ENCODE measurements at regions not wholly inside any gene's neighbourhood (a gene's known extent, or its start where the extent isn't known, plus 50 kb on each side); places are given as distances from the start of the nearest gene placed in this dataset.

GRCh38 chr4:160611181-160611580 is 1508.3 kb downstream of the RAPGEF2 start:
- Histone ChIP-seq H3K36me3 (ENCODE audit: control insufficient read depth, insufficient read depth, low read length) (no peaks in the 10 kb centered on the region), H3K4me1 (ENCODE audit: control insufficient read depth, insufficient read depth, low read length) (no peaks in the 10 kb centered on the region), H3K27me3 (ENCODE audit: control insufficient read depth, insufficient read depth, low read length) (no peaks in the 10 kb centered on the region), H3K27ac (ENCODE audit: low read length) (no peak overlapping the region), H3K9me3 (ENCODE audit: control insufficient read depth, insufficient read depth, low read length) (no peaks in the 10 kb centered on the region), H3K4me3 (ENCODE audit: low read length) (no peak overlapping the region)
- no peak for DNase-seq (ENCODE audit: low read depth, low spot score)
- no CpG with 5 or more reads among the region's 3 CpGs for WGBS (ENCODE audit: insufficient coverage, insufficient read length)

GRCh38 chr4:160631044-160631443 is 1528.2 kb downstream of the RAPGEF2 start:
- Histone ChIP-seq H3K27ac (ENCODE audit: low read length) (no peak overlapping the region), H3K4me3 (ENCODE audit: low read length) (no peak overlapping the region), H3K9me3 (ENCODE audit: control insufficient read depth, insufficient read depth, low read length) (no peaks in the 10 kb centered on the region), H3K27me3 (ENCODE audit: control insufficient read depth, insufficient read depth, low read length) (no peaks in the 10 kb centered on the region), H3K4me1 (ENCODE audit: control insufficient read depth, insufficient read depth, low read length) (no peaks in the 10 kb centered on the region), H3K36me3 (ENCODE audit: control insufficient read depth, insufficient read depth, low read length) (no peaks in the 10 kb centered on the region)
- no peak for DNase-seq (ENCODE audit: low read depth, low spot score)
- WGBS (ENCODE audit: insufficient coverage, insufficient read length) = no CpG with 5 or more reads among the region's 1 CpG

GRCh38 chr4:160652790-160653189 is 1511.0 kb downstream of the FSTL5 start:
- H3K36me3 ChIP-seq (ENCODE audit: control insufficient read depth, insufficient read depth, low read length) = no peaks in the 10 kb centered on the region
- DNase-seq (ENCODE audit: low read depth, low spot score) = no peak
- H3K4me1 ChIP-seq (ENCODE audit: control insufficient read depth, insufficient read depth, low read length) = no peaks in the 10 kb centered on the region
- no peaks in the 10 kb centered on the region for H3K27me3 ChIP-seq (ENCODE audit: control insufficient read depth, insufficient read depth, low read length)
- no peak overlapping the region for H3K4me3 ChIP-seq (ENCODE audit: low read length)
- no CpG with 5 or more reads among the region's 3 CpGs for WGBS (ENCODE audit: insufficient coverage, insufficient read length)
- no peak overlapping the region for H3K27ac ChIP-seq (ENCODE audit: low read length)
- no peaks in the 10 kb centered on the region for H3K9me3 ChIP-seq (ENCODE audit: control insufficient read depth, insufficient read depth, low read length)

GRCh38 chr4:160675550-160675949 is 1488.2 kb downstream of the FSTL5 start:
- no CpG with 5 or more reads among the region's 2 CpGs for WGBS (ENCODE audit: insufficient coverage, insufficient read length)
- Histone ChIP-seq H3K36me3 (ENCODE audit: control insufficient read depth, insufficient read depth, low read length) (no peaks in the 10 kb centered on the region), H3K27ac (ENCODE audit: low read length) (no peak overlapping the region), H3K9me3 (ENCODE audit: control insufficient read depth, insufficient read depth, low read length) (no peaks in the 10 kb centered on the region), H3K4me1 (ENCODE audit: control insufficient read depth, insufficient read depth, low read length) (no peaks in the 10 kb centered on the region), H3K27me3 (ENCODE audit: control insufficient read depth, insufficient read depth, low read length) (no peaks in the 10 kb centered on the region), H3K4me3 (ENCODE audit: low read length) (no peak overlapping the region)
- no peak for DNase-seq (ENCODE audit: low read depth, low spot score)

- Histone ChIP-seq H3K27me3 (ENCODE audit: control insufficient read depth, insufficient read depth, low read length) (no peaks in the 10 kb centered on the region), H3K4me1 (ENCODE audit: control insufficient read depth, insufficient read depth, low read length) (no peaks in the 10 kb centered on the region), H3K4me3 (ENCODE audit: low read length) (no peak overlapping the region), H3K36me3 (ENCODE audit: control insufficient read depth, insufficient read depth, low read length) (no peaks in the 10 kb centered on the region), H3K9me3 (ENCODE audit: control insufficient read depth, insufficient read depth, low read length) (no peaks in the 10 kb centered on the region), H3K27ac (ENCODE audit: low read length) (no peak overlapping the region)
- no peak for DNase-seq (ENCODE audit: low read depth, low spot score)
Measured at GRCh38 chr4:160685729-160686128, 1478.1 kb downstream of the FSTL5 start.

- no peaks in the 10 kb centered on the region for H3K4me1 ChIP-seq (ENCODE audit: control insufficient read depth, insufficient read depth, low read length)
- no peaks in the 10 kb centered on the region for H3K36me3 ChIP-seq (ENCODE audit: control insufficient read depth, insufficient read depth, low read length)
- H3K27me3 ChIP-seq (ENCODE audit: control insufficient read depth, insufficient read depth, low read length) = no peaks in the 10 kb centered on the region
- no CpG with 5 or more reads among the region's 4 CpGs for WGBS (ENCODE audit: insufficient coverage, insufficient read length)
- H3K27ac ChIP-seq (ENCODE audit: low read length) = no peak overlapping the region
- no peaks in the 10 kb centered on the region for H3K9me3 ChIP-seq (ENCODE audit: control insufficient read depth, insufficient read depth, low read length)
- DNase-seq (ENCODE audit: low read depth, low spot score) = no peak
- no peak overlapping the region for H3K4me3 ChIP-seq (ENCODE audit: low read length)
Measured at GRCh38 chr4:160701671-160702070, 1462.1 kb downstream of the FSTL5 start.

- no peaks in the 10 kb centered on the region for H3K4me1 ChIP-seq (ENCODE audit: control insufficient read depth, insufficient read depth, low read length)
- H3K36me3 ChIP-seq (ENCODE audit: control insufficient read depth, insufficient read depth, low read length) = no peaks in the 10 kb centered on the region
- H3K9me3 ChIP-seq (ENCODE audit: control insufficient read depth, insufficient read depth, low read length) = no peaks in the 10 kb centered on the region
- no peaks in the 10 kb centered on the region for H3K27me3 ChIP-seq (ENCODE audit: control insufficient read depth, insufficient read depth, low read length)
- H3K4me3 ChIP-seq (ENCODE audit: low read length) = no peak overlapping the region
- no peak for DNase-seq (ENCODE audit: low read depth, low spot score)
- no peak overlapping the region for H3K27ac ChIP-seq (ENCODE audit: low read length)
- WGBS (ENCODE audit: insufficient coverage, insufficient read length) = no CpG with 5 or more reads among the region's 2 CpGs
Measured at GRCh38 chr4:160709026-160709425, 1454.8 kb downstream of the FSTL5 start.

- WGBS (ENCODE audit: insufficient coverage, insufficient read length) = no CpG with 5 or more reads among the region's 1 CpG
Measured at GRCh38 chr4:160709546-160709945, 1454.3 kb downstream of the FSTL5 start.

GRCh38 chr4:160716551-160716950 is 1447.2 kb downstream of the FSTL5 start:
- Histone ChIP-seq H3K4me3 (ENCODE audit: low read length) (no peak overlapping the region), H3K27ac (ENCODE audit: low read length) (no peak overlapping the region), H3K9me3 (ENCODE audit: control insufficient read depth, insufficient read depth, low read length) (no peaks in the 10 kb centered on the region), H3K36me3 (ENCODE audit: control insufficient read depth, insufficient read depth, low read length) (no peaks in the 10 kb centered on the region), H3K27me3 (ENCODE audit: control insufficient read depth, insufficient read depth, low read length) (no peaks in the 10 kb centered on the region), H3K4me1 (ENCODE audit: control insufficient read depth, insufficient read depth, low read length) (no peaks in the 10 kb centered on the region)
- WGBS (ENCODE audit: insufficient coverage, insufficient read length) = no CpG with 5 or more reads among the region's 2 CpGs
- DNase-seq (ENCODE audit: low read depth, low spot score) = no peak

More at GRCh38 chr4:160709546-160709945, 1454.3 kb downstream of the FSTL5 start:
- no peak for DNase-seq (ENCODE audit: low read depth, low spot score)
- no peaks in the 10 kb centered on the region for H3K9me3 ChIP-seq (ENCODE audit: control insufficient read depth, insufficient read depth, low read length)
- H3K27me3 ChIP-seq (ENCODE audit: control insufficient read depth, insufficient read depth, low read length) = no peaks in the 10 kb centered on the region
- no peak overlapping the region for H3K4me3 ChIP-seq (ENCODE audit: low read length)
- no peaks in the 10 kb centered on the region for H3K4me1 ChIP-seq (ENCODE audit: control insufficient read depth, insufficient read depth, low read length)
- H3K27ac ChIP-seq (ENCODE audit: low read length) = no peak overlapping the region
- no peaks in the 10 kb centered on the region for H3K36me3 ChIP-seq (ENCODE audit: control insufficient read depth, insufficient read depth, low read length)

- H3K27ac ChIP-seq (ENCODE audit: low read length) = no peak overlapping the region
- no peak overlapping the region for H3K4me3 ChIP-seq (ENCODE audit: low read length)
- H3K27me3 ChIP-seq (ENCODE audit: control insufficient read depth, insufficient read depth, low read length) = no peaks in the 10 kb centered on the region
- no peaks in the 10 kb centered on the region for H3K9me3 ChIP-seq (ENCODE audit: control insufficient read depth, insufficient read depth, low read length)
- H3K4me1 ChIP-seq (ENCODE audit: control insufficient read depth, insufficient read depth, low read length) = no peaks in the 10 kb centered on the region
- DNase-seq (ENCODE audit: low read depth, low spot score) = no peak
- no CpG with 5 or more reads among the region's 2 CpGs for WGBS (ENCODE audit: insufficient coverage, insufficient read length)
- no peaks in the 10 kb centered on the region for H3K36me3 ChIP-seq (ENCODE audit: control insufficient read depth, insufficient read depth, low read length)
Measured at GRCh38 chr4:160717848-160718247, 1446.0 kb downstream of the FSTL5 start.

- Histone ChIP-seq H3K27me3 (ENCODE audit: control insufficient read depth, insufficient read depth, low read length) (no peaks in the 10 kb centered on the region), H3K9me3 (ENCODE audit: control insufficient read depth, insufficient read depth, low read length) (no peaks in the 10 kb centered on the region), H3K36me3 (ENCODE audit: control insufficient read depth, insufficient read depth, low read length) (no peaks in the 10 kb centered on the region), H3K4me3 (ENCODE audit: low read length) (no peak overlapping the region), H3K4me1 (ENCODE audit: control insufficient read depth, insufficient read depth, low read length) (no peaks in the 10 kb centered on the region), H3K27ac (ENCODE audit: low read length) (no peak overlapping the region)
- DNase-seq (ENCODE audit: low read depth, low spot score) = no peak
Measured at GRCh38 chr4:160724063-160724462, 1439.7 kb downstream of the FSTL5 start.

All from iPS DF 6.9 (cell line).